HG03139 (cell line): ENCODE measurements at regions not wholly inside any gene's neighbourhood (a gene's known extent, or its start where the extent isn't known, plus 50 kb on each side); places are given as distances from the start of the nearest gene placed in this dataset.

Experiments used
- ATAC-seq: cut with Tn5 transposase; IDR thresholded peaks from one replicate; pipeline ENCODE4 v1.9.1; 2021; ENCODE audit not compliant: unreplicated experiment

GRCh38 chr3:159165961-159166360, 364.1 kb downstream of the MFSD1 start:
- no peak for ATAC-seq

- no peak for ATAC-seq
Measured at GRCh38 chr3:159166899-159167586, 365.2 kb downstream of the MFSD1 start.

GRCh38 chr3:159168788-159169187, 366.9 kb downstream of the MFSD1 start:
- no peak for ATAC-seq

GRCh38 chr3:159169828-159170227, 368.0 kb downstream of the MFSD1 start:
- no peak for ATAC-seq

GRCh38 chr3:159170436-159171003, 368.7 kb downstream of the MFSD1 start:
- ATAC-seq: no peak

GRCh38 chr3:159171333-159171732, 369.5 kb downstream of the MFSD1 start:
- no peak for ATAC-seq

- no peak for ATAC-seq
Measured at GRCh38 chr3:159172473-159172872, 370.6 kb downstream of the MFSD1 start.

- no peak for ATAC-seq
Measured at GRCh38 chr3:159174715-159175692, 373.1 kb downstream of the MFSD1 start.

GRCh38 chr3:159178209-159178897, 376.5 kb downstream of the MFSD1 start:
- no peak for ATAC-seq

- no peak for ATAC-seq
Measured at GRCh38 chr3:159182961-159183360, 381.1 kb downstream of the MFSD1 start.

GRCh38 chr3:159185443-159186050, 383.7 kb downstream of the MFSD1 start:
- peak; percentile 52 for ATAC-seq

- no peak for ATAC-seq
Measured at GRCh38 chr3:159186581-159186980, 384.7 kb downstream of the MFSD1 start.

GRCh38 chr3:159187232-159187631, 385.4 kb downstream of the MFSD1 start:
- ATAC-seq: no peak

GRCh38 chr3:159187706-159188105, 385.9 kb downstream of the MFSD1 start:
- ATAC-seq: no peak

- ATAC-seq: no peak
Measured at GRCh38 chr3:159189994-159190669, 388.3 kb downstream of the MFSD1 start.

GRCh38 chr3:159191447-159191846, 389.6 kb downstream of the MFSD1 start:
- no peak for ATAC-seq

GRCh38 chr3:159196359-159196758, 394.5 kb downstream of the MFSD1 start:
- no peak for ATAC-seq

GRCh38 chr3:159200176-159200575, 398.3 kb downstream of the MFSD1 start:
- ATAC-seq: no peak

- no peak for ATAC-seq
Measured at GRCh38 chr3:159208050-159208449, 406.2 kb downstream of the MFSD1 start.

GRCh38 chr3:159209459-159209858, 407.6 kb downstream of the MFSD1 start:
- no peak for ATAC-seq
